Colonic mucosa (tissue), 4 donors: ENCODE measurements at regions not wholly inside any gene's neighbourhood (a gene's known extent, or its start where the extent isn't known, plus 50 kb on each side); places are given as distances from the start of the nearest gene placed in this dataset.
"Not testable (repeated sequence)": the region's sequence is repeated elsewhere in the genome, so short reads cannot be mapped to it uniquely, and the experiment has no call there.

Experiments used
- DNase-seq: peaks from one replicate; pipeline ENCODE4 v3.0.0-alpha.2; 2020
- H3K27ac ChIP-seq: fragments of 200-600 bp; one replicate; pipeline ENCODE4 v1.8.0; 2021
- H3K27me3 ChIP-seq: fragments of 200-600 bp; one replicate; pipeline ENCODE4 v1.8.0; 2021
- H3K36me3 ChIP-seq: fragments of 200-600 bp; one replicate; pipeline ENCODE4 v1.8.0; 2021
- H3K4me1 ChIP-seq: fragments of 200-600 bp; one replicate; pipeline ENCODE4 v1.8.0; 2021; ENCODE audit warnings: mild to moderate bottlenecking
- H3K4me3 ChIP-seq: fragments of 200-600 bp; one replicate; pipeline ENCODE4 v1.8.0; 2021
- H3K9ac ChIP-seq, 2 donors: one replicate each; pipeline ENCODE4 v1.7.0; 2013; ENCODE audit warnings: control low read depth in 2 of 2, low read depth in 2 of 2, low read length in 2 of 2
- H3K9me3 ChIP-seq: fragments of 200-600 bp; one replicate; pipeline ENCODE4 v1.8.0; 2021
- CTCF ChIP-seq: fragments of 200-600 bp; IDR thresholded peaks from one replicate; pipeline ENCODE4 v1.8.0; 2022; ENCODE audit warnings: antibody characterized with exemption, mild to moderate bottlenecking
- intact Hi-C: fragments of 100-400 bp; cut with DNase I; formaldehyde crosslinking; loops from one replicate; pipeline ENCODE4 v1.14.1; 2022
- donor health status: healthy.
- donor health status: DM: no; HTN: no; CAD: no.
- donor health status: DM: no; HTN: no; CAD: no.

GRCh38 chr14:103239751-103240150 lies 94.3 kb upstream of the EIF5 start:
- Histone ChIP-seq H3K4me3 (no peak overlapping the region), H3K9me3 (no peaks in the 10 kb centered on the region), H3K9ac (no peak overlapping the region), H3K36me3 (no peaks in the 10 kb centered on the region), H3K4me1 (no peaks in the 10 kb centered on the region), H3K27ac (no peak overlapping the region), H3K27me3 (no peaks in the 10 kb centered on the region)
- DNase-seq, result no peak
- intact Hi-C loops, result no loop called here
- no peak for TF ChIP-seq CTCF

GRCh38 chr14:103241531-103241930 lies 92.5 kb upstream of the EIF5 start:
- Histone ChIP-seq H3K36me3 (no peaks in the 10 kb centered on the region), H3K27ac (no peak overlapping the region), H3K9ac (no peak overlapping the region), H3K9me3 (no peaks in the 10 kb centered on the region), H3K4me1 (no peaks in the 10 kb centered on the region), H3K27me3 (no peaks in the 10 kb centered on the region), H3K4me3 (no peak overlapping the region)
- intact Hi-C loops, result no loop called here
- TF ChIP-seq CTCF, result no peak
- DNase-seq, result no peak

GRCh38 chr14:103243764-103244737 lies 90.0 kb upstream of the EIF5 start:
- Histone ChIP-seq H3K27me3 (no peaks in the 10 kb centered on the region), H3K4me1 (no peaks in the 10 kb centered on the region), H3K4me3 (no peak overlapping the region), H3K9me3 (no peaks in the 10 kb centered on the region), H3K36me3 (no peaks in the 10 kb centered on the region), H3K9ac (no peak overlapping the region), H3K27ac (no peak overlapping the region)
- no peak for DNase-seq
- intact Hi-C loops, result no loop called here
- TF ChIP-seq CTCF, result no peak

GRCh38 chr14:103245624-103246031 lies 88.4 kb upstream of the EIF5 start:
- intact Hi-C loops, DNase-seq, H3K36me3 ChIP-seq, H3K9me3 ChIP-seq, H3K9ac ChIP-seq, H3K4me3 ChIP-seq, H3K4me1 ChIP-seq, H3K27me3 ChIP-seq: not testable (repeated sequence)
- H3K27ac ChIP-seq, result peak overlapping the region; percentile 39

GRCh38 chr14:103246070-103246469 lies 88.0 kb upstream of the EIF5 start:
- H3K27me3 ChIP-seq, result no peaks in the 10 kb centered on the region
- TF ChIP-seq CTCF, result no peak
- no peaks in the 10 kb centered on the region for H3K36me3 ChIP-seq
- H3K9me3 ChIP-seq, result no peaks in the 10 kb centered on the region
- no peak for DNase-seq
- H3K4me1 ChIP-seq, result no peaks in the 10 kb centered on the region
- H3K4me3 ChIP-seq, result no peak overlapping the region
- peak overlapping the region; percentile 39 for H3K27ac ChIP-seq
- intact Hi-C loops, result no loop called here
- H3K9ac ChIP-seq, result no peak overlapping the region

GRCh38 chr14:103247169-103247606 lies 86.8 kb upstream of the EIF5 start:
- no peak for DNase-seq
- Histone ChIP-seq H3K4me3 (no peak overlapping the region), H3K9me3 (no peaks in the 10 kb centered on the region), H3K4me1 (no peaks in the 10 kb centered on the region), H3K27me3 (no peaks in the 10 kb centered on the region), H3K36me3 (no peaks in the 10 kb centered on the region), H3K27ac (no peak overlapping the region), H3K9ac (no peak overlapping the region)
- TF ChIP-seq CTCF, result no peak
- intact Hi-C loops, result no loop called here
